H1 (cell line): ENCODE measurements at regions not wholly inside any gene's neighbourhood (a gene's known extent, or its start where the extent isn't known, plus 50 kb on each side); places are given as distances from the start of the nearest gene placed in this dataset.

Experiments
- ATF3 ChIP-seq: IDR thresholded peaks from 2 replicates; pipeline ENCODE4 v1.6.1; 2011; ENCODE audit warnings: low read depth, mild to moderate bottlenecking, low read length; ENCODE audit not compliant: insufficient read depth
- CREB1 ChIP-seq: IDR thresholded peaks from 2 replicates; pipeline ENCODE4 v1.6.1; 2012; ENCODE audit warnings: inconsistent platforms
- MAX ChIP-seq: IDR thresholded peaks from 2 replicates; pipeline ENCODE4 v1.6.1; 2012; ENCODE audit warnings: inconsistent platforms
- SIN3A ChIP-seq, 2 experiments: IDR thresholded peaks in 1 of 2; conservative IDR thresholded peaks in 1 of 2; 2 replicates each; pipeline ENCODE4 v1.6.1; 2011 to 2012; ENCODE audit warnings: low read length in 2 of 2, improper control_type of control experiment in 1 of 2, low read depth in 1 of 2, mild to moderate bottlenecking in 1 of 2
- SRF ChIP-seq: IDR thresholded peaks from 2 replicates; pipeline ENCODE4 v1.6.1; 2011; ENCODE audit warnings: mild to moderate bottlenecking, low read depth, low read length, moderate library complexity

- TF ChIP-seq CREB1 (no peak), SRF (no peak), ATF3 (no peak), MAX (no peak), SIN3A (conservative IDR thresholded peaks at IDR 0.05 in 1 of 2, IDR thresholded peaks at IDR 0.05 in 1 of 2; ENCODE audit: low read depth in 1 of 2, low read length in 2 of 2) (no peak)
These were observed 266.1 kb upstream of the KLHL29 start (continued) for GRCh38 chr2:23118894-23119293.
